ENCODE measurements at regions not wholly inside any gene's neighbourhood (a gene's known extent, or its start where the extent isn't known, plus 50 kb on each side); places are given as distances from the start of the nearest gene placed in this dataset.
"Not testable (repeated sequence)": the region's sequence is repeated elsewhere in the genome, so short reads cannot be mapped to it uniquely, and the experiment has no call there.

DNA sequence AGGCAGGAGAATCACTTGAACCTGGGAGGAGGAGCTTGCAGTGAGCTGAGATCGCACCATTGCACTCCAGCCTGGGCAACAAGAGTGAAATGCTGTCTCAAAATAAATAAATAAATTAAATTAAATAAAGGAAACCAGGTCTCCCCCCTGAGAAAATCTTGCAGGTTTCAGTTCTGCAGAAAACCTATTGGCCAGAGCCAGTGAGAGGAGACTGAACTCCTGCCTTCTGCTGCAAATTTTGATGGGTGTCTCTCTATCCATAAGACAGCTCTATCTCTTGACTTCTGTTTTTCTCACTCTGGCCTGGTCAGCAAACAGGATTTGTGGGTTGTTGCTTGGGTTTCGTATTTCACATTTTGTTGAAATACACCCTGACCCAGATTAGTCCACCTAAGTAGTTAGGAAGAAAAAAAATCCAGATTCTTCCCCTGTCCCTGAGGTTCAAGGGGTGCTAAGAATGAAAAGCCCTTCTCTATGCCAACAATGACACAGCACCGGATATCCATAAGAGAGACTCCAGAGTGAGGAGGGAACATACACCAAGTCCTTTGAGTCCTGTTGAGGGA is 86.7 kb upstream of the MAP4K4 start:
- DNase-seq (ENCODE audit: low spot score): no peak

DNA sequence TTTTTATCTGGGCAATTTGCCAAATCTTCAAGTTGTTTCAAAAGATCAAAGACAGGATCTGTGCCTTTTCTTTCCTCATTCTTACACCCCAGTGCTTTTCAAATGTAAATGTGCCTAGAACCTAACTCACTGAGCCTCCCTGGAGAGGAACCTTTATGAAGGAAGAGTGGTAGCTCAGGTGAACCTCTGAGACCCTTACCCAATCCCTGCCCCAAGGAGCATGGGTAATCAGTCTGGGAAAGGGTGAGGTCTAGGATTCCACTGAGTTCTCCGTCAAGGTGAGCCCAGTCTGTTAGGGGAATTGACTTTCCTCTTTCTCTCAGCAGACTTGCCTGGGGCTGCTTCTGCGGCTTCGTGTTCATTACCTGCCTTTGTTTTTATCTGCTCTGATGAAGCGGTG is 88.1 kb upstream of the MAP4K4 start:
- DNase-seq (ENCODE audit: low spot score): no peak

- DNase-seq (ENCODE audit: low spot score): no peak
These were observed 88.8 kb upstream of the MAP4K4 start for GRCh38 chr2:101608408-101609310.

GRCh38 chr2:101597347-101597944 is 100.1 kb upstream of the MAP4K4 start:
- no peak for DNase-seq (ENCODE audit: low spot score)

DNA sequence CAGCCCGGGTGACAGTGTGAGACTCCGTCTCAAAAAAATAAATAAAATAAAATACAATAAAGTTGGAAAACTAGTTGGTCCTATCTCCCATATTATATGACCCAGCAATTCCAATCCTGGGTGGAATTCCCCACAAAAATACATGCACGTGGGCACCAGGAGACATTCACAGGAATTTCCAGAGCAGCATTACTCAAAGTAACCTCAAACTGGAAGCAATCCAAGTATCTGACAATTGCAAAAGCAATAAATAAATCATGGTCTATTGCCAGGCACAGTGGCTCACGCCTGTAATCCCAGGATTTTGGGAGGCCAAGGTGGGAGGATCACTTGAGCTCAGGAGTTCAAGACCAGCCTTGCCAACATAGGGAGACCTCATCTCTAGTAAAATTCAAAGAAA is 101.2 kb upstream of the MAP4K4 start:
- no peak for DNase-seq (ENCODE audit: low spot score)

DNA sequence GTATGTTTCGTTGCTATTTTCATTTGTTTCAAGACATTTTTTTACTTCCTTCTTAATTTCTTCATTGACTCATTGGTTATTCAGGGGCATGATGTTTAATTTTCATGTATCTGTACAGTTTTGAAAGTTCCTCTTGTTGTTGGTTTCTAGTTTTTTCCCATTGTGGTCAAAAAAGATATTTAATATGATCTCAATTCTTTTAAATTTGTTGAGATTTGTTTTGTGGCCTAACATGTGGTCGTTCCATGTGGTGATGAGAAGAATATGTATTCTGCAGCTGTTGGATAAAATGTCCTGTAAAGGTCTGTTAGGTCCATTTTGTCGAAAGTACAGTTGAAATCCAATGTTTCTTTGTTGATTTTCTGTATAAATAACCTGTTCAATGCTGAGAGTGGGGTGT is 110.3 kb upstream of the MAP4K4 start:
- no peak for DNase-seq (ENCODE audit: low spot score)

DNA sequence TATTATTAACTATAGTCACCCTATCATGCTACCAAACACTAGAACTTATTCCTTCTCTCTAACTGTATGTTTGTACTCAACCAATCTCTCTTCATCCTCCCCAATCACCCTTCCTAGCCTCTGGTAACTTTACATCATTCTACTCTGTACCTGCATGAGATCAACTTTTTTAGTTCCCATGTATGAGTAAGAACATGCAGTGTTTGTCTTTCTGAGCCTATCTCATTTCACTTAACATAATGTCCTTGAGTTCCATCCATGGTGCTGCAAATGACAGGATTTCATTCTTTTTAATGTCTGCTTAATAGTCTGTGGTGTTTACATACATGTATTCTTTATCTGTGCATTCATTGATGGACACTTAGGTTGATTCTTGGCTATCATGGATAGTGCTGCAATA is 108.9 kb upstream of the RFX8 start:
- no peak for DNase-seq (ENCODE audit: low spot score)

- DNase-seq (ENCODE audit: low spot score): no peak
These were observed 106.9 kb upstream of the RFX8 start for GRCh38 chr2:101581675-101582299.

- DNase-seq (ENCODE audit: low spot score): no peak
These were observed 105.6 kb upstream of the RFX8 start for GRCh38 chr2:101580528-101580927.

GRCh38 chr2:101578671-101579070 is 103.8 kb upstream of the RFX8 start:
- no peak for DNase-seq (ENCODE audit: low spot score)

GRCh38 chr2:101578135-101578534 is 103.2 kb upstream of the RFX8 start:
- DNase-seq (ENCODE audit: low spot score): not testable (repeated sequence)

- DNase-seq (ENCODE audit: low spot score): no peak
These were observed 102.3 kb upstream of the RFX8 start for GRCh38 chr2:101577173-101577572.

DNA sequence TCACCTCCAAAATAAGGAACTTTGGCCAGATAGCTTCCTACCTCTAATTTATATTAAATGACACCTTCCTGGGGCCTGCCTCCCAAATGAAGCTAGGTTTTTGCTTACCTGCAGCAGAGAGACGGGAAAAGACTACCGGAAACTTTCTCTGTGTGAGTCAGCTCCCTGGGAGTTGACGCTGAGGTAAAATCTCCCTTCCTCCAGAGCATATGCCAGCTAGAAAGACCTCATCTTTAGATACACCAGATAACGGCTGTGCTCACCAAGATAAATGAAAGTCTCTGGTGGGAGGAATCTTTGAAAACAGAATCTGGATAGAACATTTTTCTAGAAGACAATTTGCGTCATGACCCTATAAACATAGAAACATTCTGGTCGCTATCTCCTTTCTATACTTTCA is 99.7 kb upstream of the RFX8 start:
- DNase-seq (ENCODE audit: low spot score): no peak

DNA sequence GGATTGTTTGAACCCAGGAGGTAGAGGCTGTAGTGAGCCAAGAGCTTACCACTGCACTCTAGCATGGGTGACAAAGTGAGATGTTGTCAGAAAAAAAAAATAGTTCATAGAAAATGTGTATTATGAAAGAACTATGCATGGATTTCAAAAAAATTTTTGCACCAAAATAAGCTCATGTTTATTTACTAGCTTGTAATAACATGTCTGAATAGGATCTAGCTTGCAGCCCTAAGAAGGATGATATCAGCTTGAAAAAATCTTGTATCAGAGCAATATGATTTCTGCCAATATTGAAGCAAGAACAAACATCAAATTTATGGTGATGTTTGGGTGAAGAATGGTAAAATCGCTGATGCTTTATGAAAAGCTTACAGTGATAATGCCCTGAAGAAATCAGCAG is 97.0 kb upstream of the RFX8 start:
- no peak for DNase-seq (ENCODE audit: low spot score)

DNA sequence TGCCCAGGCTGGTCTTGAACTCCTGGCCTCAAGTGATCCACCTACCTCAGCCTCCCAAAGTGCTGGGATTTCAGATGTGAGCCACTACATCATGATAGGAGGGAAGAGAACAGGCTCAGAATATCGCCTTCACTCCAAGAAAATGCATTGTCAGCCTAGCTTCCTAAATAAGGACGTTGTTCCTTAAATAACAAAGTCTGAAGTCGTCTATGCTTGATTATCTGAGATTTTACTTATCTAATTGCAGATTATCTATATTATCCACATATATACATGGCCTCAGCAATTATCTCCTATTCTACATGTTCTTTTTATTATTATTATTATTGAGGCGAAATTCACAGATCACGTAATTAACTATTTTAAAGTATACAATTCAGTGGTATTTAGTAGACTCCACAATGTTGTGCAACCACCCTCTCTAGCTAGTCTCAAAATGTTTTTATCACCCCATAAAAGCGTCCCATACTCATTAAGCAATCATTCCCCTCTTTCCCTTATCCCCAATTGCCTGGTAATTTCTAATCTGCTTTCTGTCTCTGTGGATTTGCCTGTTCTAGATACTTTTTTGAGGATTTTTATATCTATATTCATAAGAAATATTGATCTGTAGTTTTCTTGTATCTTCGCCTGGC is 95.1 kb upstream of the RFX8 start:
- DNase-seq (ENCODE audit: low spot score): no peak

DNA sequence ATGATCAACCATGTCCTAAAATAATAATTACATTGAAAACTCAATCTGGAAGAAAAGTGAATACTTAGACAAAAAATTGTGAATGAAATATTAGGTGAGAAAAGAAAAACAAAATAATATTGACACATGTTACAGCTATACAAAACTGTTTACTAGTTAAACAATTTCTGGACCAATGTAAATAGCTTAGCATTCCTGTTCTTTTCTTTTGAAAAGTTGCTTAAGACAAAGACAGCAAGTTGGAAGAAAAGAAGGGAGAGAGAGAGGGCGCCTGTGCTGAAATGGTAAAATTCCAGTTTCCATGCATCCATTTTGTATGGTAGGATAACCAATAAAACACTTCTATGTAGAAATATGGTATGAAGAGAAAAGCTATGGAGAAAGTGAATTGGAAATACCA is 94.1 kb upstream of the RFX8 start:
- no peak for DNase-seq (ENCODE audit: low spot score)

DNA sequence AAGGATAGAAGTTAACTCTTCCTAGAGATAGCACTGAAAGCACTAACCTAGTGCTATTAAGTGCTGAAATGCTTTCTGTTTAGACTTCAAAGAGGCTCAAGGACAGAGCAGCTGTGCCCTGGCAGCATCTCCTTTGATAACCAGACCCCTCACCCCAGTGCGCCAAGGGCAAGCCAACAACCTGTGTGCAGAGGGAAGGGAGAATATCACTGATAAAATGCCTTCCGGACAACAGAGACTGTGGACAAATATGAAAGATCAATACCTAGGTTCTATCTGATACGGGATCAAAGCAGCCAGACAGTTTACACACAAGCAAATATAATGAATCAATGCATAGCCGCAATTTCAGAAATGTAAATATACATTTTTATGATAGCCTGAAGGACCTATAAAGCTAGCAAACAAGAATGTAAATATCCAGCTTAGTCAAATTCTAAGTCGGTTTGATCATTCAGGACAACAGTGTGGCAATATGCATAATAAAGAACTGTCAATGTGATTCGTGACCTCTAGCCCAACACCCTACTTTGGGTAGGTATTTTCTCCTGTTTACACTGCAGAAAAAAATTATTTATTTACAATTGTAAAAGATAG is 91.8 kb upstream of the RFX8 start:
- DNase-seq (ENCODE audit: low spot score): no peak

DNA sequence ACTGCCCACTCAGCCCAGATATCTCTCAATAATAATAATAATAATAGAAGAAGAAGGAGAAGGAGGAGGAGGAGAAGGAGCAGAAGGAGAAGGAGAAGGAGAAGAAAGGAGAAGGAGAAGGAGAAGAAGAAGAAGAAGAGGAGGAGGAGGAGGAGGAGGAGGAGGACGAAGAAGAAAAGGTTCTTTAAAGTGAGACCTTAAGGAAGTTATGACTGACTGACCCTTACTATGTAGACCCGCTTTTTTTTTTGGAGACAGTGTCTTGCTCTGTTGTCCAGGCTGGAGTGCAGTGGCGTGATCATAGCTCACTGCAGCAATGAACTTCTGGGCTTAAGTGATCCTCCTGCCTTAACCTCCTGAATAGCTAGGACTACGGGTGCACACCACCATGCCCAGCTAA is 88.9 kb upstream of the RFX8 start:
- DNase-seq (ENCODE audit: low spot score): no peak

- DNase-seq (ENCODE audit: low spot score): no peak
These were observed 85.9 kb upstream of the RFX8 start for GRCh38 chr2:101560780-101561315.

DNA sequence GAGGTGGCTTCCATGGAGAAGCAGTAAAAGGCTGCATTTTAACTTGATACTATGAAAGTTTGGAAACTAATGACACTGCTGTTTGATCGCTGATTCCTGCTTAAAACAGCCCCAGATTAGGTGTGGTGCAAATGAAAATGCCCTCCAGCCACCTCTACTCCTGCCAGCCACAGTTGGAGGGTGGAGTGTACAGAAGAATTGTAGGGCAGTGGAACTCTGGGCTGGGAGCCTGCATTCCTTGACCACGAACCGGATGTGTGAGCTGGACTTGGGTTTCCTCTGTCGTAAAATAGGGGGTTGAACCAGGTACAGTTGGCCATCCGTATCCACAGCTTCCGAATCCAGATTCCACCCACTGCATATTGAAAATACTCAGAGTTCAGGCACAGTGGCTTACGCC is 84.6 kb upstream of the RFX8 start:
- no peak for DNase-seq (ENCODE audit: low spot score)

DNA sequence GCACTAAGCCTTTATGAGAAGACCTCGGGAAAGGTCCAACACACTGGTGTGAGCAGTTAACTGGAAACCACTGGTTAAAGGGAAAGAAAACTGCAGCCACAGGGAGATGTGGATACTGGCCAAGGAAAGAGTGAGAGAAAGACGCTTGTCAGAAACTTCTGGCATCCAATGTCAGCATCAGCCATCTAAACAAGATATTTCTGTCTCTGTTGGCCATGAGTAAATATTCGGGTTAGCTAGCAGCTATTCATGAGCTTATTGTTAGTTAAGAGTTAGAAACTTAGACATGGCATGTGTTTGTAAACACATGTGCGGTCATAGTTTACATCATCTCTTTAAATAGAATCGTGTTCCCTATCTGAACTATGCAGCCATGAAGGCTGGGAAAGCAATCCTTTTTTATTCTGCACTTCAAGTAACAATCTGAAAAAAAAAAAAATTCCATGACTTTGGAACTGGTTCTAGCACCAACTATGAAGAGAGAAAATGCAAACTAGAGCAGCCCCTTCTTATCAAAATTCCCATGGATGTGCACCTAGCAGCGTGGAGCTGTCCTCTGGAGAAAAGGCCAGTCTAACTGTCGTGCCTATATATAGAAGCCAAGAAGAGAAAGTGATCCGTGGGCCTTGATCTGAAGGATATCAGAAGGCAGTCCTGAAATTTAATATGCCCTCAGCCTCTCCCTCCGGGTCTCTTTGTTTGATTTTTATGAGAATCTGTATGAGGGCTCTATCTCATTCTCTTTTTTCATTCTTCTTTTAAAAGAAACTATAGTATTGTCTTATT is 84.0 kb upstream of the RFX8 start:
- DNase-seq (ENCODE audit: low spot score): peak; percentile 50
